IMR-90 (cell line): ENCODE measurements at regions not wholly inside any gene's neighbourhood (a gene's known extent, or its start where the extent isn't known, plus 50 kb on each side); places are given as distances from the start of the nearest gene placed in this dataset.

Experiments
- ATAC-seq: fragments of 200-7000 bp; cut with Tn5 transposase; 2 replicates; pipeline ENCODE4 v1.9.1; 2020; ENCODE audit warnings: low read depth, mild to moderate bottlenecking, moderate library complexity
- BruUV-seq: library from RNA; stranded (reverse); fragments of 400-500 nt; replicated peaks from 2 replicates; lab custom pipeline; 2021; lab: Mats Ljungman, UMichigan
- CTCF ChIA-PET: fragments of 300-600 bp; formaldehyde crosslinking; extraction: SDS; loops from one replicate; lab custom pipeline; 2021; ENCODE audit warnings: antibody characterized with exemption; lab: Yijun Ruan, JAX
- POLR2A ChIA-PET: fragments of 300-600 bp; sonication (Branson Sonifier 250); formaldehyde crosslinking; loops from one replicate; lab custom pipeline; 2022; ENCODE audit warnings: antibody characterized with exemption; ENCODE audit not compliant: unreplicated experiment; lab: Charles Lee
- DNase-seq: peaks from one replicate; pipeline ENCODE4 v3.0.0; 2013
- H2AFZ ChIP-seq: replicated peaks from 2 replicates; pipeline ENCODE3; 2013; ENCODE audit warnings: low read length, mild to moderate bottlenecking; ENCODE audit not compliant: poor library complexity
- H2AK5ac ChIP-seq: 2 replicates; pipeline ENCODE4 v1.6.1; 2013; ENCODE audit warnings: low read depth, low read length, inconsistent platforms
- H2AK9ac ChIP-seq: replicated peaks from 2 replicates; pipeline ENCODE3; 2013; ENCODE audit warnings: mild to moderate bottlenecking, low read depth, low read length, moderate library complexity; ENCODE audit not compliant: poor library complexity
- H2BK120ac ChIP-seq: 2 replicates; pipeline ENCODE4 v1.6.1; 2013; ENCODE audit warnings: low read depth, low read length, inconsistent platforms
- H2BK15ac ChIP-seq: 3 replicates; pipeline ENCODE4 v1.6.1; 2013; ENCODE audit warnings: low read depth, low read length, inconsistent platforms
- H2BK20ac ChIP-seq: 2 replicates; pipeline ENCODE4 v1.6.1; 2013; ENCODE audit warnings: low read depth, mild to moderate bottlenecking, inconsistent platforms, low read length, moderate library complexity
- H2BK5ac ChIP-seq: 2 replicates; pipeline ENCODE4 v1.6.1; 2013; ENCODE audit warnings: mild to moderate bottlenecking, low read depth, low read length, inconsistent platforms; ENCODE audit not compliant: poor library complexity, severe bottlenecking
- H3K14ac ChIP-seq: replicated peaks from 2 replicates; pipeline ENCODE4 v1.6.1; 2013; ENCODE audit warnings: low read depth, low read length, inconsistent platforms
- H3K18ac ChIP-seq: 2 replicates; pipeline ENCODE4 v1.6.1; 2013; ENCODE audit warnings: low read depth, low read length, control low read depth
- H3K23ac ChIP-seq: 2 replicates; pipeline ENCODE4 v1.6.1; 2013; ENCODE audit warnings: low read depth, low read length, inconsistent platforms
- H3K27ac ChIP-seq: 2 replicates; pipeline ENCODE4 v1.5.1; 2013; ENCODE audit warnings: mild to moderate bottlenecking, control low read depth, low read length; ENCODE audit not compliant: insufficient read depth
- H3K27me3 ChIP-seq: 2 replicates; pipeline ENCODE4 v1.6.1; 2013; ENCODE audit warnings: low read length; ENCODE audit not compliant: control insufficient read depth, insufficient read depth
- H3K36me3 ChIP-seq: 2 replicates; pipeline ENCODE4 v1.6.1; 2013; ENCODE audit warnings: low read length, mixed read lengths; ENCODE audit not compliant: control insufficient read depth, insufficient read depth
- H3K4ac ChIP-seq: 2 replicates; pipeline ENCODE4 v1.6.1; 2013; ENCODE audit warnings: low read depth, low read length, inconsistent platforms
- H3K4me1 ChIP-seq: 2 replicates; pipeline ENCODE4 v1.6.1; 2013; ENCODE audit warnings: low read length, mixed read lengths; ENCODE audit not compliant: control insufficient read depth, insufficient read depth
- H3K4me2 ChIP-seq: 2 replicates; pipeline ENCODE4 v1.6.1; 2013; ENCODE audit warnings: low read depth, mild to moderate bottlenecking, control low read depth, low read length, moderate library complexity
- H3K4me3 ChIP-seq: 2 replicates; pipeline ENCODE4 v1.5.1; 2013; ENCODE audit warnings: low read depth, mild to moderate bottlenecking, control low read depth, low read length, moderate library complexity; ENCODE audit not compliant: insufficient read depth
- H3K56ac ChIP-seq: 2 replicates; pipeline ENCODE4 v1.6.1; 2013; ENCODE audit warnings: low read length, inconsistent platforms; ENCODE audit not compliant: insufficient read depth; ENCODE audit errors: extremely low read depth
- H3K79me1 ChIP-seq, 2 experiments: 2 replicates each; pipeline ENCODE4 v1.6.1; 2013; ENCODE audit warnings: low read length in 2 of 2, inconsistent platforms in 1 of 2, low read depth in 1 of 2
- H3K9ac ChIP-seq: 2 replicates; pipeline ENCODE4 v1.6.1; 2013; ENCODE audit warnings: low read depth, low read length, control low read depth
- H3K9me1 ChIP-seq: 2 replicates; pipeline ENCODE4 v1.6.1; 2013; ENCODE audit warnings: low read length, inconsistent platforms; ENCODE audit not compliant: insufficient read depth
- H3K9me3 ChIP-seq: 2 replicates; pipeline ENCODE4 v1.6.1; 2013; ENCODE audit warnings: low read length; ENCODE audit not compliant: control insufficient read depth, insufficient read depth
- H4K20me1 ChIP-seq: 2 replicates; pipeline ENCODE4 v1.6.1; 2013; ENCODE audit warnings: low read length, inconsistent platforms; ENCODE audit not compliant: insufficient read depth
- H4K5ac ChIP-seq: 2 replicates; pipeline ENCODE4 v1.6.1; 2013; ENCODE audit warnings: mild to moderate bottlenecking, low read depth, low read length, control low read depth
- H4K8ac ChIP-seq, 2 experiments: 2 replicates each; pipeline ENCODE4 v1.6.1; 2013; ENCODE audit warnings: low read depth in 2 of 2, low read length in 2 of 2, control low read depth in 1 of 2, inconsistent platforms in 1 of 2
- H4K91ac ChIP-seq: 2 replicates; pipeline ENCODE4 v1.6.1; 2013; ENCODE audit warnings: low read depth, low read length, inconsistent platforms; ENCODE audit not compliant: insufficient read depth
- BHLHE40 ChIP-seq: fragments of 150-350 bp; IDR thresholded peaks from 2 replicates; pipeline ENCODE4 v1.6.1; 2016; ENCODE audit warnings: mild to moderate bottlenecking, low read depth, low read length
- CEBPB ChIP-seq: IDR thresholded peaks from 2 replicates; pipeline ENCODE4 v1.6.1; 2012; ENCODE audit warnings: low read depth, low read length, improper control_type of control experiment
- CHD1 ChIP-seq: IDR thresholded peaks from 2 replicates; pipeline ENCODE4 v1.6.1; 2012; ENCODE audit warnings: low read depth, low read length, improper control_type of control experiment
- ELK1 ChIP-seq: fragments of 150-350 bp; IDR thresholded peaks from 2 replicates; pipeline ENCODE4 v1.6.1; 2016; ENCODE audit warnings: low read depth, mild to moderate bottlenecking, low read length, moderate library complexity, borderline replicate concordance
- FOS ChIP-seq: fragments of 150-350 bp; IDR thresholded peaks from 2 replicates; pipeline ENCODE4 v1.6.1; 2016; ENCODE audit warnings: low read depth, low read length
- MAFK ChIP-seq: IDR thresholded peaks from 2 replicates; pipeline ENCODE4 v1.6.1; 2012; ENCODE audit warnings: low read depth, low read length, improper control_type of control experiment
- MAZ ChIP-seq: IDR thresholded peaks from 2 replicates; pipeline ENCODE4 v1.6.1; 2012; ENCODE audit warnings: low read depth, mild to moderate bottlenecking, low read length, improper control_type of control experiment, moderate library complexity, borderline replicate concordance
- MXI1 ChIP-seq: IDR thresholded peaks from 2 replicates; pipeline ENCODE4 v1.6.1; 2012; ENCODE audit warnings: low read depth, mild to moderate bottlenecking, low read length, moderate library complexity, borderline replicate concordance
- NFE2L2 ChIP-seq: fragments of 150-350 bp; IDR thresholded peaks from 2 replicates; pipeline ENCODE4 v1.6.1; 2016; ENCODE audit warnings: low read depth, mild to moderate bottlenecking, low read length
- POLR2A ChIP-seq: IDR thresholded peaks from 2 replicates; pipeline ENCODE4 v1.6.1; 2012; ENCODE audit warnings: mild to moderate bottlenecking, low read depth, low read length
- RAD21 ChIP-seq: IDR thresholded peaks from 2 replicates; pipeline ENCODE4 v1.6.1; 2012; ENCODE audit warnings: low read length, improper control_type of control experiment
- RCOR1 ChIP-seq: IDR thresholded peaks from 2 replicates; pipeline ENCODE4 v1.6.1; 2012; ENCODE audit warnings: mild to moderate bottlenecking, low read length, improper control_type of control experiment; ENCODE audit not compliant: insufficient replicate concordance
- RFX5 ChIP-seq: IDR thresholded peaks from 2 replicates; pipeline ENCODE4 v1.8.0; 2012; ENCODE audit warnings: low read depth, mild to moderate bottlenecking, low read length, moderate library complexity
- SMC3 ChIP-seq: fragments of 150-350 bp; IDR thresholded peaks from 2 replicates; pipeline ENCODE4 v1.6.1; 2016; ENCODE audit warnings: low read depth, mild to moderate bottlenecking, antibody characterized with exemption, low read length, moderate library complexity
- WGBS, 2 experiments: methylation state at CpG; one replicate each; pipeline versions ENCODE4 v1.1.5 to v1.1.7; 2013; ENCODE audit warnings: missing lambda C conversion rate in 2 of 2; ENCODE audit not compliant: insufficient read length in 1 of 2; ENCODE audit errors: extremely low coverage in 2 of 2; 5-methylcytosine and 5-hydroxymethylcytosine counted together
- dilution Hi-C: fragments of 300-500 bp; cut with HindIII; formaldehyde crosslinking; loops from one replicate; pipeline ENCODE4 v1.14.3; 2018; ENCODE audit warnings: low sequenced_read_pairs; ENCODE audit not compliant: unreplicated experiment
- in situ Hi-C: fragments of 300-500 bp; cut with MboI; formaldehyde crosslinking; loops from 3 replicates; pipeline ENCODE4 v1.14.3; 2019; ENCODE audit warnings: low sequenced_read_pairs, inconsistent platforms, mixed read lengths
- intact Hi-C: fragments of 100-400 bp; cut with micrococcal nuclease; formaldehyde crosslinking; loops from 2 replicates; pipeline ENCODE4 v1.10.0; 2022
- TF ChIP-seq, protein P1 (sequence below): fragments of 150-350 bp; IDR thresholded peaks from 2 replicates; pipeline ENCODE4 v1.6.1; 2017; ENCODE audit warnings: mild to moderate bottlenecking, antibody characterized with exemption, low read length, low read depth
- TF ChIP-seq, protein P2 (sequence below): conservative IDR thresholded peaks from 2 replicates; pipeline ENCODE4 v1.5.1; 2012; ENCODE audit warnings: mild to moderate bottlenecking, low read depth, low read length, improper control_type of control experiment

GRCh38 chr3:184459355-184459754 is 79.5 kb downstream of the CHRD start:
- no peak overlapping the region for H3K27ac ChIP-seq
- no peak overlapping the region for H2BK15ac ChIP-seq
- H3K9me3 ChIP-seq: no peaks in the 10 kb centered on the region
- intact Hi-C loops (no loop called here), in situ Hi-C loops (no loop called here), dilution Hi-C loops (no loop called here)
- WGBS, 2 experiments: 37% methylated on average over 2 of the region's 4 CpGs; no CpG with 5 or more reads in 1 of the 2 experiments
- peaks cover 15% of the 10 kb centered on the region for H3K27me3 ChIP-seq
- no peak overlapping the region for H2AK5ac ChIP-seq
- DNase-seq: peak; percentile 84
- H2BK20ac ChIP-seq: no peak overlapping the region
- H3K4me1 ChIP-seq: peaks cover 2% of the 10 kb centered on the region; the same call in 1 of the 2 replicates
- no peak for ATAC-seq
- no peak overlapping the region for H2BK120ac ChIP-seq
- no TSS peak for BruUV-seq
- H4K20me1 ChIP-seq: no peaks in the 10 kb centered on the region
- no peak overlapping the region for H3K56ac ChIP-seq
- no peaks in the 10 kb centered on the region for H3K9me1 ChIP-seq
- ChIA-PET CTCF (no interaction called here), POLR2A (no interaction called here)
- H3K36me3 ChIP-seq: no peaks in the 10 kb centered on the region
- TF ChIP-seq RCOR1 (no peak), FOS (no peak), NFE2L2 (no peak), BHLHE40 (peak; percentile 72; the same call in 1 of the 2 replicates), MXI1 (no peak), MAZ (no peak), ELK1 (no peak), CEBPB (no peak), MAFK (no peak), RAD21 (no peak), POLR2A (no peak), SMC3 (no peak), CHD1 (no peak), RFX5 (no peak)
- TF ChIP-seq, protein P1, sequence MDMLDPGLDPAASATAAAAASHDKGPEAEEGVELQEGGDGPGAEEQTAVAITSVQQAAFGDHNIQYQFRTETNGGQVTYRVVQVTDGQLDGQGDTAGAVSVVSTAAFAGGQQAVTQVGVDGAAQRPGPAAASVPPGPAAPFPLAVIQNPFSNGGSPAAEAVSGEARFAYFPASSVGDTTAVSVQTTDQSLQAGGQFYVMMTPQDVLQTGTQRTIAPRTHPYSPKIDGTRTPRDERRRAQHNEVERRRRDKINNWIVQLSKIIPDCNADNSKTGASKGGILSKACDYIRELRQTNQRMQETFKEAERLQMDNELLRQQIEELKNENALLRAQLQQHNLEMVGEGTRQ: peak; percentile 51; the same call in 1 of the 2 replicates
- TF ChIP-seq, protein P2, sequence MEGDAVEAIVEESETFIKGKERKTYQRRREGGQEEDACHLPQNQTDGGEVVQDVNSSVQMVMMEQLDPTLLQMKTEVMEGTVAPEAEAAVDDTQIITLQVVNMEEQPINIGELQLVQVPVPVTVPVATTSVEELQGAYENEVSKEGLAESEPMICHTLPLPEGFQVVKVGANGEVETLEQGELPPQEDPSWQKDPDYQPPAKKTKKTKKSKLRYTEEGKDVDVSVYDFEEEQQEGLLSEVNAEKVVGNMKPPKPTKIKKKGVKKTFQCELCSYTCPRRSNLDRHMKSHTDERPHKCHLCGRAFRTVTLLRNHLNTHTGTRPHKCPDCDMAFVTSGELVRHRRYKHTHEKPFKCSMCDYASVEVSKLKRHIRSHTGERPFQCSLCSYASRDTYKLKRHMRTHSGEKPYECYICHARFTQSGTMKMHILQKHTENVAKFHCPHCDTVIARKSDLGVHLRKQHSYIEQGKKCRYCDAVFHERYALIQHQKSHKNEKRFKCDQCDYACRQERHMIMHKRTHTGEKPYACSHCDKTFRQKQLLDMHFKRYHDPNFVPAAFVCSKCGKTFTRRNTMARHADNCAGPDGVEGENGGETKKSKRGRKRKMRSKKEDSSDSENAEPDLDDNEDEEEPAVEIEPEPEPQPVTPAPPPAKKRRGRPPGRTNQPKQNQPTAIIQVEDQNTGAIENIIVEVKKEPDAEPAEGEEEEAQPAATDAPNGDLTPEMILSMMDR: no peak
- H3K4me2 ChIP-seq: no peak overlapping the region
- no peak overlapping the region for H4K91ac ChIP-seq
- no peak overlapping the region for H3K9ac ChIP-seq
- no peak overlapping the region for H3K23ac ChIP-seq
- no peak overlapping the region for H4K8ac ChIP-seq
- H3K14ac ChIP-seq: no peak overlapping the region
- H2AK9ac ChIP-seq: no peak overlapping the region
- no peak overlapping the region for H3K4ac ChIP-seq
- no peak overlapping the region for H2BK5ac ChIP-seq
- no peak overlapping the region for H2AFZ ChIP-seq
- H3K79me1 ChIP-seq: no peaks in the 10 kb centered on the region
- H3K18ac ChIP-seq: no peak overlapping the region
- H3K4me3 ChIP-seq: no peak overlapping the region
- H4K5ac ChIP-seq: no peak overlapping the region
